ENCODE measurements at regions not wholly inside any gene's neighbourhood (a gene's known extent, or its start where the extent isn't known, plus 50 kb on each side); places are given as distances from the start of the nearest gene placed in this dataset.

DNA sequence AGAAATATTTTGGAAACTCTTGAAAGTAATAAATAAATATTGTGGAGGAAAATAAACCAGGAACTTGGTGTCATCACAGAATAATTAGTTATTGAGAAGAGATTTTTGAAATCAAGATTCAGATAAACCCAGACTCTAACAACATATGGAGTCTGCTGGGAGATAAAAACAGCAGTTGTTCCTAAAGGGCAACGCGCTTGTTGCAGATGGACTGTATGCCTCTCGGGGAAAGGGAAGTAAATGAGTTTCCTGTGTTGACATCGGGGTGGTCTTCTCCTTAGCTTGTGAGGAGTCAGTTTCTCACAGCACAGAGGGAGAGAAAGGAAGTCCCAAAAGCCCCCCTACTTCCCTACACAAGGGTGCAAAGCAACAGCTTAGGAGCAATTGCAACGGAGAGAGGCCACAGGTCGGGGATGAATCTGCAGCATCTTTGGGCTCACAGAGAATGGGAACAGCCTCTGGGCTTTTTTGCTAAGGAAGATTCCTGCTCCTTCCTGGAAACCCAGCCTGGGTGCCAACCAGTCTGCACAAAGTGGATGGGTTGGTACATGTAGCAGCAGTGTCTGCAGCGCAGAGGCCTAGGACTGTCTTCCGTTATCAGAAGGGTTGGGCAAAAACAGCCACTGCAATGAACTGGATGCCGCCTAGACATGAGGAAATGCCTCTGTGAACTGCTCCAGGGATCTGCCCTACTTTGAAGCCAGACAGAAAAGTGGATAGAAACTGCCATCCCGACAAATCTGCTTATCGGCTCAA, 603.0 kb upstream of the NRSN1 start:
- H3K4me3 ChIP-seq (ENCODE audit: low read depth, low read length): no peak overlapping the region
- no peak for DNase-seq (ENCODE audit: low read depth)
- TF ChIP-seq, protein P1, sequence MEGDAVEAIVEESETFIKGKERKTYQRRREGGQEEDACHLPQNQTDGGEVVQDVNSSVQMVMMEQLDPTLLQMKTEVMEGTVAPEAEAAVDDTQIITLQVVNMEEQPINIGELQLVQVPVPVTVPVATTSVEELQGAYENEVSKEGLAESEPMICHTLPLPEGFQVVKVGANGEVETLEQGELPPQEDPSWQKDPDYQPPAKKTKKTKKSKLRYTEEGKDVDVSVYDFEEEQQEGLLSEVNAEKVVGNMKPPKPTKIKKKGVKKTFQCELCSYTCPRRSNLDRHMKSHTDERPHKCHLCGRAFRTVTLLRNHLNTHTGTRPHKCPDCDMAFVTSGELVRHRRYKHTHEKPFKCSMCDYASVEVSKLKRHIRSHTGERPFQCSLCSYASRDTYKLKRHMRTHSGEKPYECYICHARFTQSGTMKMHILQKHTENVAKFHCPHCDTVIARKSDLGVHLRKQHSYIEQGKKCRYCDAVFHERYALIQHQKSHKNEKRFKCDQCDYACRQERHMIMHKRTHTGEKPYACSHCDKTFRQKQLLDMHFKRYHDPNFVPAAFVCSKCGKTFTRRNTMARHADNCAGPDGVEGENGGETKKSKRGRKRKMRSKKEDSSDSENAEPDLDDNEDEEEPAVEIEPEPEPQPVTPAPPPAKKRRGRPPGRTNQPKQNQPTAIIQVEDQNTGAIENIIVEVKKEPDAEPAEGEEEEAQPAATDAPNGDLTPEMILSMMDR (conservative IDR thresholded peaks at IDR 0.05; ENCODE audit: low read depth, low read length): no peak

DNA sequence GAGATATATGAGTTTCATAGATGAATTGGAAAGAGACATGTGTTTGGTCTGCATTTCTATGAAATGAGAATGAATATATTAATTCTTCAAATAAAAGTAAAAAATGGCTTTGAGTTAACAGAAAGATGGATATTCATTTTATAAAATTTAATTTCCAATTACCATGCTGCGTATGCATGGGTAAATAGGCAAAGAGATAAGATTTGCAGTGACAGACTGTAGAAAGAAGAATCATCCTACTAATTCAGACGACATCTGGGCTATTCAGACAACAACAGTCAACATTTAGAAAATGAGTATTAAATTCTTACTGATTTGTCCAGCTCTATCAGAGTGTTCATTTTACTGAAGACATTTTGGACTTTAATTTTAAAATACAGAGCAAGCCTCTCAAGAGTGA, 602.2 kb upstream of the NRSN1 start:
- TF ChIP-seq, protein P1 (conservative IDR thresholded peaks at IDR 0.05; ENCODE audit: low read depth, low read length): no peak
- no peak overlapping the region for H3K4me3 ChIP-seq (ENCODE audit: low read depth, low read length)
- DNase-seq (ENCODE audit: low read depth): no peak

DNA sequence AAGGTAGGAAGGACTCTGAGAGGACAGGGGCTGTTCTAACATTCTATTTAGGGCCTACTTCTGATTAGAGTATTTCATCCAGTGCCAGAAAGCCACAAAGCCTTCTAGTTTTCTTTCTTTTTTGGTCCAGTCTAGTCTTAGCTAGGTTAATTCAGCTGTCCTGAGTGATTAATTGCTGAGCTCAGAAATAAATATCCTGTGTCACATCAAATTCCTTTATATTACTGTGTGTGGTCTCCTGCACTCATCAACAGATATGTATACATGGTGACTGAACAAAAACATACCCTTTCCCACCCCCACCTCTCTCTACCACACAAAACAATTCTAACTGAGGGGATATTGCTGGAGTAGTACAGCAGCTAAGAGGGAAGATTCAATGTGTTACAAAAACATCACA, 601.5 kb upstream of the NRSN1 start:
- no peak for DNase-seq (ENCODE audit: low read depth)
- TF ChIP-seq, protein P1 (conservative IDR thresholded peaks at IDR 0.05; ENCODE audit: low read depth, low read length): no peak

DNA sequence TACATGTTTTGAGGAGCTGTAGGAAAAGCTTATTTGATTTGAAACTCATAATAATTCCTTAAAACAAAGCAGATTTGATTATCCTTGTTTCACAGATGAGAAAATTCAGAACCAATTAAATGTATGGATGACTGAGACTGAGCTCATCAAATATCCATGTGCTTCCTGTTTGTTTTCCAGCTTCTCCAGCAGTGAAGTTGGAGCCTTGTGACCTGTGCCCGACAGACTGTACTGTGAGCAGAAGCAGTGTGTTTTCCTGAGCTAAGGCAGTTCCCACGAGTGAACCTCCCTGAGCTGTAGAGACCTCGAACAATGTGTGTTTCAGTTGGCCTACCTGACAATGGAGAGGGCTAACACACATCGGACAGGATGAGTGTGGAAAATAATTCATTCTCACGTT, 599.5 kb upstream of the NRSN1 start:
- no peak overlapping the region for H3K4me3 ChIP-seq (ENCODE audit: low read depth, low read length)
- TF ChIP-seq, protein P1 (conservative IDR thresholded peaks at IDR 0.05; ENCODE audit: low read depth, low read length): no peak
- no peak for DNase-seq (ENCODE audit: low read depth)

More for the DNA sequence above, 601.5 kb upstream of the NRSN1 start:
- H3K4me3 ChIP-seq (ENCODE audit: low read depth, low read length): no peak overlapping the region

DNA sequence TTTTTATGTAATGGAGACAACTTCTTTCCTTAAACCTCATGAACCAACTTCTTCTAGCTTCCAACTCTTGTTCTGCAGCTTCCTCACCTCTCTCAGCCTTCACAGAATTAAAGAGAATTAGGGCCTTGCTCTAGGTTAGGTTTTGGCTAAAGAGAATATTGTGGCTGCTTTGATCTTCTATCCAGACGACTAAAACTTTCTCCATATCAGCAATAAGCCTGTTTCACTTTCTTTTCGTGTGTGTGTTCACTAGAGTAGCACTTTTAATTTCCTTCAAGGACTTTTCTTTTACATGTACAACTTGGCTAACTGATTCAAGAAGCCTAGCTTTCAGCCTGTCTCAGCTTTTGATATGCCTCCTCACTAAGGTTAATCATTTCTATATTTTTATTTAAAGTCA, 596.1 kb upstream of the NRSN1 start:
- no peak for DNase-seq (ENCODE audit: low read depth)

DNA sequence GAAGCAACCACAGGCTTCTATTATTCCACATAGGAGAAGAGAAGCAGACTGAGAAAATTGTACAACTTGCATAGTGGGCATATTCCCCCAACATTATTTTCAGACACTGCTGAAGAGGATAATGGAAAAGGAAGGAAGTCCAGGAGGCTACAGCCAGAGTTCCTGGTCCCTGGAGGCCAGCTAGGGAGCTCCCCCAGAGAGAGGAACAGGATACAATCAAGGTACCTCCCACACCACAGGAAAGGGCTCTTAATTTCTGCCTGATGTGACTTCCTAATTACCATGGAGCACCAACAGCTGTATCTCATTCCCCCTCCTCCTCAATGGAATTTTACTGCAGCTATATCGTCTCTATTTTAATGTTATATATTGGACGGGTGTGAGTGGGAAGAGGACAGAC, 594.3 kb upstream of the NRSN1 start:
- TF ChIP-seq, protein P1 (conservative IDR thresholded peaks at IDR 0.05; ENCODE audit: low read depth, low read length): no peak
- no peak for DNase-seq (ENCODE audit: low read depth)

More for the DNA sequence above, 596.1 kb upstream of the NRSN1 start:
- TF ChIP-seq, protein P1 (conservative IDR thresholded peaks at IDR 0.05; ENCODE audit: low read depth, low read length): no peak
- no peak overlapping the region for H3K4me3 ChIP-seq (ENCODE audit: low read depth, low read length)

DNA sequence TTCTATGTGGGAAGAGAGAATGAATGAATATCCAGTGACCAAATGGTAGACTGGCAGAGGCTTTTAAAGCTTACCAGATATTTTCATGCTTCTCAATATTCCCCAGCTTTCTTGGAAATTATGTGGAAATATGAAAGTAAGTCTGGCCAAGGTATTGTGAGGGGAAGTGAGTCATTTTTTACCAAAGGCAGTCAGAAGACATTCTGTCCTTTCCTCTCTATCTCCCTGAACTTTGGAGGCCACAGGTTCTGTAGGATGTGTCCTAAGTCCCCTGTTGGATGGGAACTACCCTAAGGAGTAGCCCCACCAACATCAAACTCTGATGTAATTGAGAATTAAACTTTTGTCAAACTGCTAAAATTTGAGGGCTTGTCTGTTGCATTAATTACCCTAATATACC, 593.8 kb upstream of the NRSN1 start:
- TF ChIP-seq, protein P1 (conservative IDR thresholded peaks at IDR 0.05; ENCODE audit: low read depth, low read length): no peak
- no peak for DNase-seq (ENCODE audit: low read depth)
- H3K4me3 ChIP-seq (ENCODE audit: low read depth, low read length): no peak overlapping the region

More for the DNA sequence above, 594.3 kb upstream of the NRSN1 start:
- no peak overlapping the region for H3K4me3 ChIP-seq (ENCODE audit: low read depth, low read length)
